SU-DHL-6 (cell line): ENCODE measurements at regions not wholly inside any gene's neighbourhood (a gene's known extent, or its start where the extent isn't known, plus 50 kb on each side); places are given as distances from the start of the nearest gene placed in this dataset.

Source experiments
- H2AFZ ChIP-seq: fragments of 200-600 bp; sonication (generic); 2 replicates; pipeline ENCODE4 v1.6.1; 2014; ENCODE audit warnings: low read depth, mild to moderate bottlenecking, moderate library complexity, mixed read lengths, antibody characterized with exemption, low read length; ENCODE audit not compliant: severe bottlenecking
- H3F3A ChIP-seq: fragments of 200-600 bp; shearing (Covaris generic); 2 replicates; pipeline ENCODE4 v1.6.0; 2016; ENCODE audit warnings: antibody characterized with exemption, mild to moderate bottlenecking; ENCODE audit not compliant: insufficient read depth
- H3K27ac ChIP-seq: fragments of 200-600 bp; sonication (generic); 2 replicates; pipeline ENCODE4 v1.5.1; 2016; ENCODE audit warnings: low read depth, mild to moderate bottlenecking, low read length, moderate library complexity, mixed read lengths
- H3K27me3 ChIP-seq: fragments of 200-600 bp; sonication (generic), shearing (Covaris generic); 2 replicates; pipeline ENCODE4 v1.6.0; 2014; ENCODE audit warnings: mild to moderate bottlenecking, low read length
- H3K36me3 ChIP-seq: fragments of 200-600 bp; sonication (generic); 2 replicates; pipeline ENCODE4 v1.6.1; 2014; ENCODE audit warnings: mild to moderate bottlenecking, low read length, mixed read lengths
- H3K4me2 ChIP-seq: fragments of 300-600, 200-600 bp; shearing (Covaris generic), sonication (generic); 2 replicates; pipeline ENCODE4 v1.6.0; 2014; ENCODE audit warnings: low read length, low read depth, mild to moderate bottlenecking; ENCODE audit not compliant: poor library complexity, severe bottlenecking
- H3K4me3 ChIP-seq: fragments of 200-600 bp; sonication (generic); 2 replicates; pipeline ENCODE4 v1.5.1; 2014; ENCODE audit warnings: antibody characterized with exemption, low read length, mild to moderate bottlenecking, mixed read lengths; ENCODE audit not compliant: insufficient read depth, poor library complexity, severe bottlenecking
- H3K79me2 ChIP-seq: fragments of 200-600 bp; sonication (generic); 2 replicates; pipeline ENCODE4 v1.6.1; 2014; ENCODE audit warnings: mild to moderate bottlenecking, low read length, moderate library complexity; ENCODE audit not compliant: insufficient read depth
- H3K9ac ChIP-seq: fragments of 200-600 bp; sonication (generic); 2 replicates; pipeline ENCODE4 v1.7.0; 2014; ENCODE audit warnings: mild to moderate bottlenecking, low read length
- H3K9me2 ChIP-seq: fragments of 200-600 bp; sonication (generic); replicated peaks from 2 replicates; pipeline ENCODE4 v1.6.1; 2014; ENCODE audit warnings: low read length; ENCODE audit not compliant: insufficient read depth
- H3K9me3 ChIP-seq: fragments of 200-600 bp; sonication (generic); 2 replicates; pipeline ENCODE4 v1.6.1; 2014; ENCODE audit warnings: low read length, mixed read lengths; ENCODE audit not compliant: insufficient read depth
- H4K20me1 ChIP-seq: fragments of 200-600 bp; sonication (generic); 2 replicates; pipeline ENCODE4 v1.6.1; 2014; ENCODE audit warnings: low read depth, mild to moderate bottlenecking, antibody characterized with exemption, low read length, moderate library complexity, mixed read lengths
- EZH2phosphoT487 ChIP-seq: fragments of 200-600 bp; sonication (generic), shearing (Covaris generic); conservative IDR thresholded peaks from 2 replicates; pipeline ENCODE4 v1.6.1; 2018; ENCODE audit warnings: mild to moderate bottlenecking, antibody characterized with exemption, low read length, moderate library complexity, mixed read lengths
- TF ChIP-seq, protein P1 (sequence below): fragments of 200-600 bp; sonication (generic); IDR thresholded peaks from one replicate; pipeline ENCODE4 v1.5.1; 2017; ENCODE audit warnings: antibody characterized with exemption, mild to moderate bottlenecking, low read length, moderate library complexity; ENCODE audit not compliant: insufficient read depth, poor library complexity, severe bottlenecking

DNA sequence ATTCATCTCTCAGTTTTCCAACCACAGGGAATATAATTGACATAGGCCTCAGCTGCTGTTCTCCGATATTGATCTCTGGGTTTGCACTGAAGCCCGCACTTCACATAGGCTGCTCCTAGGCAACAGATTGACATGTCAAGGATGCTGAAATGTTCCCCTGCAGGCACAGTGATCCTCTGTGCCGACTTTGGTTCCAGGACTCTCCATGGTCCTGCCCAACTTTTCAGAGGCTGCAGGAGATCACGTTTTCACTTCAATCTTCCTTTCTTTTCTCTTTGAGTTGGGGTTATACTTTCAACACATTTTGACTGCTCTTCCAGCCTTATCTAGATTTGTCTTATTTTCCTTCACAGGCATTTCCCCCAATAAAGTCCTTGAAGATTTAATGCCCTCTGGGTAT is 1361.0 kb downstream of the DSC3 start:
- 0 out of 2 replicates have a peak, but pooled peaks cover 7% of the 10 kb centered on the region for H3K9me3 ChIP-seq
- H2AFZ ChIP-seq, result no peak overlapping the region
- no peak overlapping the region for H3K27ac ChIP-seq
- H3K9ac ChIP-seq, result no peak overlapping the region
- H3K79me2 ChIP-seq, result no peaks in the 10 kb centered on the region
- H3K4me3 ChIP-seq, result no peak overlapping the region
- H3K36me3 ChIP-seq, result peaks cover 3% of the 10 kb centered on the region; the same call in 1 of the 2 replicates
- H3K9me2 ChIP-seq, result 0 out of 2 replicates have a peak, but pooled peaks cover 7% of the 10 kb centered on the region
- no peak overlapping the region for H3K4me2 ChIP-seq
- no peaks in the 10 kb centered on the region for H3K27me3 ChIP-seq
- no peak for TF ChIP-seq EZH2phosphoT487
- TF ChIP-seq, protein P1, sequence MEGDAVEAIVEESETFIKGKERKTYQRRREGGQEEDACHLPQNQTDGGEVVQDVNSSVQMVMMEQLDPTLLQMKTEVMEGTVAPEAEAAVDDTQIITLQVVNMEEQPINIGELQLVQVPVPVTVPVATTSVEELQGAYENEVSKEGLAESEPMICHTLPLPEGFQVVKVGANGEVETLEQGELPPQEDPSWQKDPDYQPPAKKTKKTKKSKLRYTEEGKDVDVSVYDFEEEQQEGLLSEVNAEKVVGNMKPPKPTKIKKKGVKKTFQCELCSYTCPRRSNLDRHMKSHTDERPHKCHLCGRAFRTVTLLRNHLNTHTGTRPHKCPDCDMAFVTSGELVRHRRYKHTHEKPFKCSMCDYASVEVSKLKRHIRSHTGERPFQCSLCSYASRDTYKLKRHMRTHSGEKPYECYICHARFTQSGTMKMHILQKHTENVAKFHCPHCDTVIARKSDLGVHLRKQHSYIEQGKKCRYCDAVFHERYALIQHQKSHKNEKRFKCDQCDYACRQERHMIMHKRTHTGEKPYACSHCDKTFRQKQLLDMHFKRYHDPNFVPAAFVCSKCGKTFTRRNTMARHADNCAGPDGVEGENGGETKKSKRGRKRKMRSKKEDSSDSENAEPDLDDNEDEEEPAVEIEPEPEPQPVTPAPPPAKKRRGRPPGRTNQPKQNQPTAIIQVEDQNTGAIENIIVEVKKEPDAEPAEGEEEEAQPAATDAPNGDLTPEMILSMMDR, result no peak
- H4K20me1 ChIP-seq, result no peaks in the 10 kb centered on the region
- no peaks in the 10 kb centered on the region for H3F3A ChIP-seq

DNA sequence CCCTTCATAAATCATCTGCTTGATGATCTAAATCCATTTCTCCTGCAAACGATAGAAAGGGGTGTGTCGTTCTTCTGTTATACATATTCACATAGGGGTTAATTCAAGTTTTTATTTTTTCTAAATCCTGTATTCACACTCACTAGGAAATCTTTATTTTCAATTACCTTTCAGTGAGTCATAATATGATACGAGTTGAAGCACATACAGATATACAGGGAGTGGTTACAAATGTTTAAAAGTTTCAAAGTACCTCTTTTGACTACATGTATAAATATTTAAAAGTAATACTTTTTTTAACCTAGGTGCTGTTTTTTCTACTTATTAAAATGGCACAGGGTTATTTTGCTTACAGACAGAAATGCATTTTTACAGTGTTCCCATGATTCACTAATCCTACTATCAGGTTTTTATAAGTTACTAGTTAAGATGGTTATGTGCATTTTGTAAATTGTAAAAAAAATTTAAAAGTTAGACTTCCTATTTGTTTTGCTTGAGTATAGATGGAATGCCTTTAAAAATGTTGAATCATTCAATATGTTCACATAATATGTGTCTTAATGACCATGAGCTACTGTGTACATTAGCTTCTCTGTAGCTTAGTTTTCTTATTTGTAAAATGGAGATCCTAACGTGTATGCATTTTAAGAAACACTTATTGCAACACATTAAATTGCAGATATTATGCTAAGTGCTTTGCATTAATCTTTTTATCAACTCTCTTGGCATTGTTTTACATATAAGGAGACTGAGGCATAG is 1378.1 kb downstream of the DSC3 start:
- TF ChIP-seq EZH2phosphoT487, result no peak
- TF ChIP-seq, protein P1, result no peak
- Histone ChIP-seq H3K9ac (no peak overlapping the region), H3K4me3 (no peak overlapping the region), H3K9me2 (no peaks in the 10 kb centered on the region), H3K27me3 (no peaks in the 10 kb centered on the region), H2AFZ (no peak overlapping the region), H4K20me1 (no peaks in the 10 kb centered on the region), H3K36me3 (no peaks in the 10 kb centered on the region), H3K27ac (no peak overlapping the region), H3K9me3 (no peaks in the 10 kb centered on the region; the same call in 1 of the 2 replicates), H3K4me2 (no peak overlapping the region), H3K79me2 (no peaks in the 10 kb centered on the region), H3F3A (no peaks in the 10 kb centered on the region)

DNA sequence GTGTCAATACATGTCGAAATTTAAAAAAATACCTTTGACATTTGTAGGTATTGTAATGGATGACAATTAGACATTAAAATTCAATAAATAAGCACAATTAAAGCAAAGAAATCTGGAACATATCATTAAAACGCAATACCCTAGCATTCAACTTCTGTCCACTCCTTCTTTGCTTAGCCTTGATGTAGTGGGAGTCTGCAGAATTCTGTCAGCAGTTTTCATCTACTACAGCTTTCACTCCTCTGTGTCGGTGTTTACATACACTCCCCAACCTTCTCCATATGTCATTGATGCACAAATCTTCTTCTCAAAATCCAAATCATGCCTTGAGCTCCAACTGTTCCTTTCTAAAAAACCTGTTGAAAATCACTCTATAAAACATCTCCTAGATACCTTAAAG is 1380.6 kb downstream of the DSC3 start:
- H3K27ac ChIP-seq, result no peak overlapping the region
- H3F3A ChIP-seq, result no peaks in the 10 kb centered on the region
- H3K9me3 ChIP-seq, result no peaks in the 10 kb centered on the region
- H3K4me3 ChIP-seq, result no peak overlapping the region
- no peaks in the 10 kb centered on the region for H3K9me2 ChIP-seq
- no peaks in the 10 kb centered on the region for H3K27me3 ChIP-seq
- no peaks in the 10 kb centered on the region for H3K79me2 ChIP-seq
- H3K9ac ChIP-seq, result no peak overlapping the region
- H2AFZ ChIP-seq, result no peak overlapping the region
- no peak overlapping the region for H3K4me2 ChIP-seq
- no peak for TF ChIP-seq EZH2phosphoT487
- TF ChIP-seq, protein P1, result no peak
- no peaks in the 10 kb centered on the region for H3K36me3 ChIP-seq
- no peaks in the 10 kb centered on the region for H4K20me1 ChIP-seq
